ENCODE measurements at regions not wholly inside any gene's neighbourhood (a gene's known extent, or its start where the extent isn't known, plus 50 kb on each side); places are given as distances from the start of the nearest gene placed in this dataset.

DNA sequence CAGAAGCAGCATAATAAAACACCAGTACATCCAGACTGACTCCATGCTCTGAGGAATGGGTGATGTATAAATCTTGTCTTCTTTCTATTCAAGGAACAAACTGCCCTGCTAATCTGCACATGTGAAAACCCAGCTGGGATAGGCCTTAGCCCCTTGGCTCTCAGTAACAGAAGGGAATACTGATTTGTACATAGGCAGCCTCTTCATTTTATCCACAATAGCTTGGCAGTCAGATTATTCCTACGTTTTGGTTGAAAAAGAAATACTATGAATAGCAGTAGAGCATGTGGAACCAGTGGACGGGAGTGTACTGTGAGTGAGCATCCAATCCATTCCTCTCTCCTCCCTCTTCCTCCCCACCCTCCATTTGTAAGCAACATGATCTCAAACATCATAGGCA, 113.5 kb upstream of the ARHGAP5 start:
- H3K4me3 ChIP-seq (ENCODE audit: low read depth, low read length), result no peak overlapping the region
- TF ChIP-seq, protein P1, sequence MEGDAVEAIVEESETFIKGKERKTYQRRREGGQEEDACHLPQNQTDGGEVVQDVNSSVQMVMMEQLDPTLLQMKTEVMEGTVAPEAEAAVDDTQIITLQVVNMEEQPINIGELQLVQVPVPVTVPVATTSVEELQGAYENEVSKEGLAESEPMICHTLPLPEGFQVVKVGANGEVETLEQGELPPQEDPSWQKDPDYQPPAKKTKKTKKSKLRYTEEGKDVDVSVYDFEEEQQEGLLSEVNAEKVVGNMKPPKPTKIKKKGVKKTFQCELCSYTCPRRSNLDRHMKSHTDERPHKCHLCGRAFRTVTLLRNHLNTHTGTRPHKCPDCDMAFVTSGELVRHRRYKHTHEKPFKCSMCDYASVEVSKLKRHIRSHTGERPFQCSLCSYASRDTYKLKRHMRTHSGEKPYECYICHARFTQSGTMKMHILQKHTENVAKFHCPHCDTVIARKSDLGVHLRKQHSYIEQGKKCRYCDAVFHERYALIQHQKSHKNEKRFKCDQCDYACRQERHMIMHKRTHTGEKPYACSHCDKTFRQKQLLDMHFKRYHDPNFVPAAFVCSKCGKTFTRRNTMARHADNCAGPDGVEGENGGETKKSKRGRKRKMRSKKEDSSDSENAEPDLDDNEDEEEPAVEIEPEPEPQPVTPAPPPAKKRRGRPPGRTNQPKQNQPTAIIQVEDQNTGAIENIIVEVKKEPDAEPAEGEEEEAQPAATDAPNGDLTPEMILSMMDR (IDR thresholded peaks at IDR 0.05; ENCODE audit: borderline replicate concordance, insufficient read depth, low read depth, low read length), result no peak

DNA sequence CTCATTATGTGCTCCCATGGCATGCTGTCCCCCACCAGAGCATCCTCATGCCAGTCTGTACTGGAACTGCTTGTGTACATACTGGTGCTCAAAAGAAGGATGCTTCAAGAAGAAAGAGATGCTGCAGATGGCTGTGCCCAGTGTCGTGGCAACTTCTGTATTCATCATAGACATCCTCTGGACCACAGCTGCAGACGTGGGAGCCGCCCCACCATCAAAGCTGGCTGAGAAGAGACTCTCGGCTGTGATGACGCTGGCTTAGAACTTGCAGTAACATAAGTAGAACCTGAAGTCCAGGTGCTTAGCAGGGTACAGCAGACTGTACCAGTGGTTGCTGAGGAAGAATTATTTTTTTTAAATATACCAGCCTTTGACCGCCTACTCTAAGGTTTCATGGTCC, 112.6 kb upstream of the ARHGAP5 start:
- H3K4me3 ChIP-seq (ENCODE audit: low read depth, low read length), result no peak overlapping the region

DNA sequence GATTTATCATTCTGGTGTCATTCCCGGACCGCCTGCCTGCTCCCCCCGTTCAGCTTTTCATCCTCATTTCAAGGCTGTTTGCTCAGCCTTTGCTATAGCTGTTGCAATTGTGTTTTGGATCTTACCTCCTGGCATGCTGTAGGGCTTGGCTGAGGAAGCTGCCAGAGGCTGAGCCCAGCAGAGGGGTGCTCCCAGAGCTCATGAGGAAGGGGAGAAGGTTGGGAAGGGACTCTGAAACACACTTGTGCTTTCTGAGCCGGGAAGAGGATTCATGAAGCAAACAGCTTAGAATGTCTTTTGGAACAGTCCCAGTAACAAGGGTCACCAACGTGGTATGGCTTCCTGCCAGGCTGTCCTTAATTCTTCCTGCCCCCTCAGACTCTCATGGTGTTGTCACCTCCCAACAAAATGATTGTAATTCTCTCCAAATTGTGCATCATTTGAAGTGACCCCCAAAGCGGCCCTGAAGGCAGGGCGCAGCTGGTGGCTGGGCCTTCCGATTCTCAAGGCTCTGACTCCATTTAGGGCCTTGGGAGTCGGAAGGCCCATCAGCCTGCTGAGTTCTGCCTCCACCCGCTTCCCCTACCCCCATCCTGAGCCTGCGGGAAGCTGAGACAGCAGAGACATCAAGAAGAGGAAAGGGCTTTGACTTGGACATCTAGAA, 111.9 kb upstream of the ARHGAP5 start:
- TF ChIP-seq, protein P1 (IDR thresholded peaks at IDR 0.05; ENCODE audit: borderline replicate concordance, insufficient read depth, low read depth, low read length), result no peak
- no peak overlapping the region for H3K4me3 ChIP-seq (ENCODE audit: low read depth, low read length)

More for the DNA sequence above, 112.6 kb upstream of the ARHGAP5 start:
- TF ChIP-seq, protein P1 (IDR thresholded peaks at IDR 0.05; ENCODE audit: borderline replicate concordance, insufficient read depth, low read depth, low read length), result no peak

DNA sequence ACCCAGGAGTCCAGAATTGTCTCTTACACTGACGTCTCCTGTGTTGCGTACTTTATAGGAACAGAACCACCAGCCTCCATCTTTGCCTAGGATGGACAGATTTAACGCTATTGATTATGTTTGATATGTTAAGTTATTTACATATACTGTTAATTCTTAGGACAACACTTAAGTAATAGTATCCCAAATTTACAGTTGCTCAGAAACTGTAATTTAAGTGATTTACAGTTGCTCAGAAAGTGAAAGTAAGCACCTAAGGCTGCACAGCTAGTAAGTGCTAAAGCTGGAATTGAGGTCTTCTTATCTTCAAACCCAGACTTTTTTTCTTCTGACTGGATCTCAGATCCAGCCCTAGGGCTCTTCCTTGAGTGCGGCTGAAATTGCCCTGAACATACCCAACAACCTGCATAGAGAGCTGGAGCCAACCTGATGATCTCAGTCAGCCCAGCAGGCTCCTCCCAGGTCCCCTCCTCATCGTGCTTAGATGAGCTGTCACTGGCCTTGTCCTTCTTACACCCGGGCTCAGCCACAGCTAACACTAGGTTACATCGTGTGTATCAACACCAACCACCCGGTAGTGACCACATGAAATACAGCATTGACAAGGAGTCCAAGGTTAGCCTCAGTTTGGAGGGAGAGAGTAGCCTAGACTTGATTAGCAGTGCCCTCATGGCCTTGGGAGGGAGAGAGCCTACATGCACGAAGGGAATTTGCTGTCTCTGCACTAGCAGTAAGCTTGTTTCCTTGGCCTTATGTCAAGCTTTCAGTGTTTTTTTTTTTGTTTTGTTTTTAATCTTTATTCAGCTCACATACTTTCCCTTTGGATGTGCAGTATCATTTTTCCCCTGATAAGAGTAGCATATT, 111.1 kb upstream of the ARHGAP5 start:
- no peak overlapping the region for H3K4me3 ChIP-seq (ENCODE audit: low read depth, low read length)
- TF ChIP-seq, protein P1 (IDR thresholded peaks at IDR 0.05; ENCODE audit: borderline replicate concordance, insufficient read depth, low read depth, low read length), result no peak

DNA sequence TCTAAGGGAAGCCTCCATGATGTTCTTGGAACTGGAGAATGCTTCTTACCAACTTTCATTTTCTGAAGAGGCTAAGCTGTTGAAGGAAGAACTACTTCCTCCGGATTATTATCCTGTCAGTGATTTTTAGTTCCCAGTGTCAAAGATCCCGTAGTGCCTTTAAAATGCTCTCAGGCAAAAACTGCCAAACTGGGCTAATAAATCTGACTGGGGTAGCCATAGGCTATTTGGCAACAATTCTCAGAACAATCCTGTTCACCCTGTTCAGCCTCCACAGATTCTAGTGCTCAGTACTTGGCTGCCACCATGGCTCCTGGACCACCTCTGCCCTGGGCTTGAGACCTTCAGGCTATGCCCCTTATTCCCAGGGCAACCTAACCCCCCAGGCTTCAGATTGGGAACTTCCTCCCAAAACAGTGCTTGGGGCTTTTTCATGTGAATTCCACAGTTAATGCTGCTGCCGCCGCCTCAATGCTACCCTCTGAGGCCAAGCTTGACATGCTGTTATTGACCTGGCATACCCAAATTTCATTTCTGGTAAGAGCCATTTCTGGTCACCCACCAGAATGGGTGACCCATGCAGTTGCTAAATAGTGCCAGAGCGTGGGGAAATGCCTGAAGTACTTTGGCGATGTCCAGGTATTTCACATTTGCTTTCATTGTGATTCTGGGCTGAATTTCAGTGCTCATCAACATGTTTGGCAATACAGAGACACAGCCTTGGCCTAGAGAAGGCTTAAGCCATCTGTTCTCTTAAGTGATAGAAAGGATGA, 110.0 kb upstream of the ARHGAP5 start:
- TF ChIP-seq, protein P1 (IDR thresholded peaks at IDR 0.05; ENCODE audit: borderline replicate concordance, insufficient read depth, low read depth, low read length), result no peak
- H3K4me3 ChIP-seq (ENCODE audit: low read depth, low read length), result no peak overlapping the region

DNA sequence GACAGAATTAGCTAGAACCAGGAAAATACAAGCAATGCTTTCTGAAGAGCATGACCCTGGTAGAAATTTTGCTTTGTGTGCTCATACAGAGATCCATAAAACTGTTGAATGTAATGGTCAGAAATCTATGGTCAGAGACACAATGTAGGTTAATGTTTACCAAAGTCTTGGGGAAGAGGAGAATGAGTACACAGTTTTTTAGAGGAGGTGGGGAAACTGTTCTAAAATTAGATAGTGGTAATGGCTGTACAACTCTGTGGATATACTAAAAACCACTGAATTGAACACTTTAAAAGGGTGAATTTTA, 109.5 kb upstream of the ARHGAP5 start:
- no peak overlapping the region for H3K4me3 ChIP-seq (ENCODE audit: low read depth, low read length)
- TF ChIP-seq, protein P1 (IDR thresholded peaks at IDR 0.05; ENCODE audit: borderline replicate concordance, insufficient read depth, low read depth, low read length), result no peak

All from GM12875 (cell line).